ENCODE measurements at regions not wholly inside any gene's neighbourhood (a gene's known extent, or its start where the extent isn't known, plus 50 kb on each side); places are given as distances from the start of the nearest gene placed in this dataset.

GRCh38 chr2:66984864-66985263 is 412.3 kb upstream of the ETAA1 start:
- POLR2A ChIA-PET: no interaction called here
- TF ChIP-seq ZNF384 (IDR thresholded peaks at IDR 0.05) (no peak), FOXK2 (IDR thresholded peaks at IDR 0.05) (no peak), HDGF (IDR thresholded peaks at IDR 0.05; ENCODE audit: borderline replicate concordance) (no peak), L3MBTL2 (conservative IDR thresholded peaks at IDR 0.05) (no peak), NFRKB (IDR thresholded peaks at IDR 0.05) (no peak), ELF4 (IDR thresholded peaks at IDR 0.05) (no peak), BHLHE40 (IDR thresholded peaks at IDR 0.05; ENCODE audit: borderline replicate concordance) (no peak), PKNOX1 (IDR thresholded peaks at IDR 0.05) (no peak), CTBP1 (IDR thresholded peaks at IDR 0.05; ENCODE audit: borderline replicate concordance) (no peak), SUZ12 (IDR thresholded peaks at IDR 0.05) (no peak), ARNT (IDR thresholded peaks at IDR 0.05) (no peak), LEF1 (IDR thresholded peaks at IDR 0.05; ENCODE audit: borderline replicate concordance) (no peak), FOXM1 (IDR thresholded peaks at IDR 0.05; ENCODE audit: borderline replicate concordance) (no peak), FOXA1 (IDR thresholded peaks at IDR 0.05) (no peak), TARDBP (IDR thresholded peaks at IDR 0.05) (no peak), SP1 (IDR thresholded peaks at IDR 0.05) (no peak)
- CTCF ChIA-PET: no interaction called here
- DNase-seq (ENCODE audit: extremely low spot score): no peak

GRCh38 chr2:66985906-66986305 is 411.2 kb upstream of the ETAA1 start:
- no peak for DNase-seq (ENCODE audit: extremely low spot score)
- ChIA-PET CTCF (no interaction called here), POLR2A (no interaction called here)
- TF ChIP-seq TARDBP (IDR thresholded peaks at IDR 0.05): no peak
- TF ChIP-seq ARNT (IDR thresholded peaks at IDR 0.05): no peak
- no peak for TF ChIP-seq ZNF384 (IDR thresholded peaks at IDR 0.05)
- no peak for TF ChIP-seq FOXA1 (IDR thresholded peaks at IDR 0.05)
- TF ChIP-seq SP1 (IDR thresholded peaks at IDR 0.05): no peak
- no peak for TF ChIP-seq LEF1 (IDR thresholded peaks at IDR 0.05; ENCODE audit: borderline replicate concordance)
- no peak for TF ChIP-seq SUZ12 (IDR thresholded peaks at IDR 0.05)
- no peak for TF ChIP-seq FOXM1 (IDR thresholded peaks at IDR 0.05; ENCODE audit: borderline replicate concordance)
- no peak for TF ChIP-seq PKNOX1 (IDR thresholded peaks at IDR 0.05)
- TF ChIP-seq NFRKB (IDR thresholded peaks at IDR 0.05): no peak
- TF ChIP-seq L3MBTL2 (conservative IDR thresholded peaks at IDR 0.05): no peak
- TF ChIP-seq ELF4 (IDR thresholded peaks at IDR 0.05): no peak
- TF ChIP-seq CTBP1 (IDR thresholded peaks at IDR 0.05; ENCODE audit: borderline replicate concordance): no peak
- TF ChIP-seq HDGF (IDR thresholded peaks at IDR 0.05; ENCODE audit: borderline replicate concordance): no peak
- TF ChIP-seq FOXK2 (IDR thresholded peaks at IDR 0.05): no peak
- no peak for TF ChIP-seq BHLHE40 (IDR thresholded peaks at IDR 0.05; ENCODE audit: borderline replicate concordance)

- CTCF ChIA-PET: no interaction called here
- no peak for TF ChIP-seq FOXM1 (IDR thresholded peaks at IDR 0.05; ENCODE audit: borderline replicate concordance)
- no peak for TF ChIP-seq CTBP1 (IDR thresholded peaks at IDR 0.05; ENCODE audit: borderline replicate concordance)
- TF ChIP-seq TARDBP (IDR thresholded peaks at IDR 0.05): no peak
- no peak for TF ChIP-seq PKNOX1 (IDR thresholded peaks at IDR 0.05)
- no peak for TF ChIP-seq ARNT (IDR thresholded peaks at IDR 0.05)
- no peak for TF ChIP-seq NFRKB (IDR thresholded peaks at IDR 0.05)
- TF ChIP-seq BHLHE40 (IDR thresholded peaks at IDR 0.05; ENCODE audit: borderline replicate concordance): no peak
- TF ChIP-seq SP1 (IDR thresholded peaks at IDR 0.05): no peak
- no peak for TF ChIP-seq FOXA1 (IDR thresholded peaks at IDR 0.05)
- TF ChIP-seq ELF4 (IDR thresholded peaks at IDR 0.05): no peak
- TF ChIP-seq L3MBTL2 (conservative IDR thresholded peaks at IDR 0.05): no peak
- no peak for DNase-seq (ENCODE audit: extremely low spot score)
- POLR2A ChIA-PET: no interaction called here
These were observed 409.4 kb upstream of the ETAA1 start for GRCh38 chr2:66987733-66988132.

GRCh38 chr2:66994654-66995053 is 402.5 kb upstream of the ETAA1 start:
- CTCF ChIA-PET: no interaction called here
- POLR2A ChIA-PET: no interaction called here
- TF ChIP-seq SP1 (IDR thresholded peaks at IDR 0.05) (no peak), SUZ12 (IDR thresholded peaks at IDR 0.05) (no peak), FOXA1 (IDR thresholded peaks at IDR 0.05) (no peak), LEF1 (IDR thresholded peaks at IDR 0.05; ENCODE audit: borderline replicate concordance) (no peak), PKNOX1 (IDR thresholded peaks at IDR 0.05) (no peak), L3MBTL2 (conservative IDR thresholded peaks at IDR 0.05) (no peak)
- no peak for DNase-seq (ENCODE audit: extremely low spot score)

- DNase-seq (ENCODE audit: extremely low spot score): no peak
- CTCF ChIA-PET: no interaction called here
- POLR2A ChIA-PET: no interaction called here
- TF ChIP-seq SUZ12 (IDR thresholded peaks at IDR 0.05) (no peak), LEF1 (IDR thresholded peaks at IDR 0.05; ENCODE audit: borderline replicate concordance) (no peak), ARNT (IDR thresholded peaks at IDR 0.05) (no peak), SP1 (IDR thresholded peaks at IDR 0.05) (no peak), FOXK2 (IDR thresholded peaks at IDR 0.05) (no peak), L3MBTL2 (conservative IDR thresholded peaks at IDR 0.05) (no peak), ZNF384 (IDR thresholded peaks at IDR 0.05) (no peak), FOXM1 (IDR thresholded peaks at IDR 0.05; ENCODE audit: borderline replicate concordance) (no peak), BHLHE40 (IDR thresholded peaks at IDR 0.05; ENCODE audit: borderline replicate concordance) (no peak), CTBP1 (IDR thresholded peaks at IDR 0.05; ENCODE audit: borderline replicate concordance) (no peak), FOXA1 (IDR thresholded peaks at IDR 0.05) (no peak), PKNOX1 (IDR thresholded peaks at IDR 0.05) (no peak), HDGF (IDR thresholded peaks at IDR 0.05; ENCODE audit: borderline replicate concordance) (no peak), ELF4 (IDR thresholded peaks at IDR 0.05) (no peak), NFRKB (IDR thresholded peaks at IDR 0.05) (no peak)
These were observed 401.5 kb upstream of the ETAA1 start for GRCh38 chr2:66995636-66996035.

All from HEK293T (cell line).